ENCODE measurements at regions not wholly inside any gene's neighbourhood (a gene's known extent, or its start where the extent isn't known, plus 50 kb on each side); places are given as distances from the start of the nearest gene placed in this dataset.
"Not testable (repeated sequence)": the region's sequence is repeated elsewhere in the genome, so short reads cannot be mapped to it uniquely, and the experiment has no call there.

- DNase-seq: no peak
Observed at GRCh38 chr1:222948079-222948478, 133.2 kb downstream of the DISP1 start.

GRCh38 chr1:222950892-222951291 lies 136.1 kb downstream of the DISP1 start:
- DNase-seq: no peak

DNA sequence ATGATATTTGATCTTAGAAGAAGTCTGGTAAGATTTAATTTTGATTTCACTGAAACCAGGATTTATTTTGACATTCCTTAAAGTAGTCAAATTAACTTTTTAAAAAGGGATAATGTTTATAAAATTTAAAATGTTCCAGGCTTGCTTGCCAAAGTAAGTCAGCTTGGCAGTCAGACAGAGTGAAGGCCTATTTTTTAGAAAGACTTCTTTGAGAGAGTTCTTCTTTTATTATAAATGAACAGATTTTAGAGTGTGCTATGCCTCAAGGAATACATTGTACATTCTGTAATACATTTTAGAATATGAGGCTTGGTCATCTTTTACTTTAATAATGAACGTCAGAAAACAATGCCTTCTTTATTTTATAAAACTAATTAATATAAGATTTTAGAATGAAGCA lies 138.7 kb downstream of the DISP1 start:
- DNase-seq: no peak

GRCh38 chr1:222955964-222956363 lies 141.1 kb downstream of the DISP1 start:
- DNase-seq: no peak

DNA sequence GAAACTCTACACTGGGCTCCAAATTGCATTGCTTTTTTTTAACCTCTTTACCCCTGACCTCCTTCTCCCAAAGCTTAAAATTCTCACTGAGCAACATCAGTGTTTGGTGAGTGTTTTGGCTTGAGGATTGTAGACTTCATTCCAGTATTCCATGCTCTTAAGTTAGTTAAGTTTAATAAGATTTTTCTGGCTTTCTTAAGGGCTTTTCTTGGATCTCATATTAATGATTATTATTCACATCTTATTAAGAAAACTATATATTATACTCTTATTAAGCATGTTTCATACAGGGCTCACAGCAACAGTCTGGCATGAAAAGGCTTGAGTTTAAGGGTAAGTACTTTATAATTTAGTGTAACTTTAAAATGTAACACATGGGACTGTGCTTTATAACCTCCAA lies 141.8 kb downstream of the DISP1 start:
- DNase-seq: no peak

- no peak for DNase-seq
Observed at GRCh38 chr1:222967466-222968240, 152.8 kb downstream of the DISP1 start.

GRCh38 chr1:222970040-222970439 lies 155.2 kb downstream of the DISP1 start:
- no peak for DNase-seq

DNA sequence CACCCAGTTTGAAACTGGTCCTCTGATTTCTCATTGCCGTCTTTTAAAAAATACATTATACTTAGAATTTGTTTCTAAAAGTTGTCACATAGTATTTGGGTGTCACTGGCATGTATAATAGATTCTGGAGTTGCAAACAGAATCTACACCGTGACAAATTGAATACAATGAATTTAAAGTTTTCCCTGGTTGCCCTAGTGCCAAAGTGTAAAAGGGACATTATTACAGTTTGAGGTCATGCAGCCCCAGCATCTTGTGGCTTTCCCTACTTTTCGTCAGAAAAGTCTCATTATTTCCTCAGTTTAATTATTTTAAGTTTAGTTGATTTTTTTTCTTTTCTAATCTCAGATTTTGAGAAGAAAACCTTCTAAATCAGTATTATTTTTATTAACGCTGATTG lies 155.9 kb downstream of the DISP1 start:
- no peak for DNase-seq

DNA sequence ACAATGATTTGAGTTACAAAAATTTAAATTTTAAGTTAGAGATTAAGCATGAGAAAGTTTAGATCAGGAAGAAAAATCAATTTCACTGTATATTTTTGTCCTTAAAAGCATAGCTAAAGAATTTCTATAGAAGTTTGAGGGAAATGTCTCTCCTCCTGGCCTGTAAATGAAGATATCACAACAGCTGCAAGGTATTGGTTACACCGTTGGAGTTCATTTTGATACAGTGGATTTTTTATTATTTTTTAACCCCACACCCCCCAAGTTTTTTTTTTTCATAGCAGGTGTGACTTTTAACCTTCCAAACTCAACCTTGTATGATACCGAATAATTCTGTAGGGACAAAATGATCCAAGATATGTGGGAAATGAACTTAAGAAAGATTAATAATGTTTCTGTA lies 156.3 kb downstream of the DISP1 start:
- no peak for DNase-seq

DNA sequence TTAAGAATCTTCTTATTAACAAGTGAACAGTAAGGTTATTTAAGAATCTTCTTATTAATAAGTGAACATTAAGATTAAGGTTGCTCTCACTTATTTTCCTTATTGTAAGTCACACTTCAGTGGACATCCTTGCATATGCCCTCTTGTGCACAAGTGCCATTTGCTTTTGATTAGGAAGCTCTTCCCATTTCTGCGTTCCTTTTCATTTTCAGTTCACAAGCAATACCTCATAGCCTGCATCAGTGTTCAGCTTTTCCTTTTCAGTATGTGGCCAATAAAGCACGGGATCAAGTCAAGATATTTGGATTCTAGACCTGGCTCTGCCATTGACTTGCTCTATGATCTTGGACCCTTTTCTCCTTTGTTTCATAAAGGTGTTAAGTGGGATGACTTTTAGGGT lies 158.7 kb downstream of the DISP1 start:
- no peak for DNase-seq

- no peak for DNase-seq
Observed at GRCh38 chr1:222974496-222974895, 159.7 kb downstream of the DISP1 start.

GRCh38 chr1:222975472-222976122 lies 160.8 kb downstream of the DISP1 start:
- DNase-seq: no peak

- DNase-seq: no peak
Observed at GRCh38 chr1:222976453-222976852, 161.6 kb downstream of the DISP1 start.

GRCh38 chr1:222977294-222977693 lies 162.5 kb downstream of the DISP1 start:
- not testable (repeated sequence) for DNase-seq

- no peak for DNase-seq
Observed at GRCh38 chr1:222979561-222979960, 163.5 kb downstream of the TLR5 start.

GRCh38 chr1:222987674-222988076 lies 155.4 kb downstream of the TLR5 start:
- no peak for DNase-seq

DNA sequence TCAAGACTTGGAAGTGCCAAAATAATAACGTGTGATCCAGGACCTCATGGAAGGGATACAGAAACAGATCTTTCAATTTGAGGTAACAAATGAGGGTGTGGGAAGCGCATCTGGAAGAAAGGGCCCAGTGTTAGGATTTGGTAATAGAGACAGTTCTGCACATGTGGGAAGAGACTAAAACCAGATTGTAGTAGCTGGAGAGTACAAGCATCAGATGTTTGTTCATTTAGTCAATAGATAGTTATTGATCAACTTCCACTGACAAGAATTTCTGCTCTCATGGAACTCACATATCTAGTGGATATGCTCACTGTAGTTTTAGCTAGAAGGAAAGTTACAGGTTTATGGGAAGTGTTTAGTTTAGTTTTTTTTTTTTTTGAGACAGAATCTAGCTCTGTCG lies 153.6 kb downstream of the TLR5 start:
- no peak for DNase-seq

- DNase-seq: no peak
Observed at GRCh38 chr1:222991177-222991576, 151.9 kb downstream of the TLR5 start.

- no peak for DNase-seq
Observed at GRCh38 chr1:222991908-222992307, 151.1 kb downstream of the TLR5 start.

- DNase-seq: no peak
Observed at GRCh38 chr1:222994511-222995235, 148.4 kb downstream of the TLR5 start.

DNA sequence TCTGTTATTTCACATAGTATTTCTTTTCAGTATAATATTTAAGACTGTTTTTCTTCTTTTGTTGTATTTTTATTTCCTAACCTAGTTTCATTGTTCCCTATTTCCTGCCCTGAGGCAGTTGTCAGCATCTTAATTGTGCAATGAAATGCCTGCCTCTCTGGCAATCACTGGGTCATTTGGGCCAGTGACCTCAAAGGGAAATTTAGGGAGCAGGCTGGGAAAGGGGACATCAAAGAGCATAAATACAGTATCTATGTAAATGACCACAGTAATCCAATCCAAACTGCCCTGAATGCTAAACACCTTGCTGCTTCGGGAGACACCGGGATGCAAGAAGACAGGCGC lies 147.8 kb downstream of the TLR5 start:
- no peak for DNase-seq

DNA sequence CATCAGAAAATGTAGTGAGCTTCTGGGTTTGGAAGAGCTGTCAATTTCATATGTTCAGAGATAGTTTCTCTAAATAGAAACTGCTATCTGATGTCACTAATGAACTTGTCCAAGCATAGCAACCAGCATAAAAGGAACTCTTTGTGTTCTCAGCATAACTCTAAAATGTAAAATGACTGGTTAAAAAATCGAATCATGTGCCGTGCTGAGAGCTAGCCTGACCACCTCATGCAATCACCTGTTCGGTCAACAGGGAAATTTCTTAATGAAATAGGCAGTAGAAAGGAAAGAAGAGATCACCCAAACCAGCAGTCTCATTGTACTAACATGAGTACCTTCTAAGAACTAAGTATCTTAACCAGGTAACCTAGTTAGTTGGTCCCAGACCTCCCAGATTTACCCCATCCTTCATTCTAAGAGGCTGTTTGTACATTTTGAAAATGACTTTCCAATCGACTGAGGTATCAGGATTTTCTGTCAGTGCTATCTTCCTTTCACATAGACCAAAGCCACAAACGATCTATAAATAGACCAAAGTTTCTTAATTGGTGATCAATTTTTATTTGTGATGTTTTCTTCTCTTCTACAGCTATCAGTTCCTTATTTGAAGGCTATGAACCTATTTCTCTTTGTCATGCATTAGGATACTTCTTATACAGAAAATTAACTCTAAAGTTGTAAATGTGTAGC lies 147.3 kb downstream of the TLR5 start:
- DNase-seq: no peak

All from renal pelvis (tissue), 1 donor.